Epithelial cell of esophagus (primary cell): ENCODE measurements at regions not wholly inside any gene's neighbourhood (a gene's known extent, or its start where the extent isn't known, plus 50 kb on each side); places are given as distances from the start of the nearest gene placed in this dataset.

Source experiments
- DNase-seq: peaks from one replicate; pipeline ENCODE4 v3.0.0; 2010; ENCODE audit warnings: low read depth
- H3K4me3 ChIP-seq: 2 replicates; pipeline ENCODE4 v1.5.1; 2011; ENCODE audit warnings: mild to moderate bottlenecking, low read length, control low read depth
- TF ChIP-seq, protein P1 (sequence below): IDR thresholded peaks from 2 replicates; pipeline ENCODE4 v1.5.1; 2011; ENCODE audit warnings: low read depth, mild to moderate bottlenecking, low read length, control low read depth, inconsistent platforms; ENCODE audit not compliant: insufficient read depth; ENCODE audit errors: missing control alignments

DNA sequence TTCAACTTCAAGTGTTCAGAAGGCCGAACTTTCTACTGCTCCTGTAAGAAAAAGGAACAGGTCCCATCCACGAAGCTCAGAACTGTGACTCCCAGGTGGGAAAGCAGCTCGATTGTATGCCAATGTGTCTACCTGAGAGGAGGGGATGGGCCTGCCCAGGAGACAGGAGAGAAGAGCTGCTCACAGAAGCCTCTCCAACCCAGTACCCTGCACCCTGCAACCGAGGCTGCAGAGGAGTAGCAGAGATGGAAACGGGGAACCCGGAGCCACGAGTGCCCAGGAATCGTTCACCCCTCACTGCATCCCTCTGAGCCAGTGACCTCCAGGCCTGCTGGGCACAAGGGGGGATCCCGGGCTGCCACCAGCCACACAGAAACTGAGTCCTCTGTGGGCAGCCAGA lies 86.5 kb upstream of the PRR23E start:
- no peak overlapping the region for H3K4me3 ChIP-seq
- DNase-seq = no peak
- TF ChIP-seq, protein P1, sequence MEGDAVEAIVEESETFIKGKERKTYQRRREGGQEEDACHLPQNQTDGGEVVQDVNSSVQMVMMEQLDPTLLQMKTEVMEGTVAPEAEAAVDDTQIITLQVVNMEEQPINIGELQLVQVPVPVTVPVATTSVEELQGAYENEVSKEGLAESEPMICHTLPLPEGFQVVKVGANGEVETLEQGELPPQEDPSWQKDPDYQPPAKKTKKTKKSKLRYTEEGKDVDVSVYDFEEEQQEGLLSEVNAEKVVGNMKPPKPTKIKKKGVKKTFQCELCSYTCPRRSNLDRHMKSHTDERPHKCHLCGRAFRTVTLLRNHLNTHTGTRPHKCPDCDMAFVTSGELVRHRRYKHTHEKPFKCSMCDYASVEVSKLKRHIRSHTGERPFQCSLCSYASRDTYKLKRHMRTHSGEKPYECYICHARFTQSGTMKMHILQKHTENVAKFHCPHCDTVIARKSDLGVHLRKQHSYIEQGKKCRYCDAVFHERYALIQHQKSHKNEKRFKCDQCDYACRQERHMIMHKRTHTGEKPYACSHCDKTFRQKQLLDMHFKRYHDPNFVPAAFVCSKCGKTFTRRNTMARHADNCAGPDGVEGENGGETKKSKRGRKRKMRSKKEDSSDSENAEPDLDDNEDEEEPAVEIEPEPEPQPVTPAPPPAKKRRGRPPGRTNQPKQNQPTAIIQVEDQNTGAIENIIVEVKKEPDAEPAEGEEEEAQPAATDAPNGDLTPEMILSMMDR = no peak

DNA sequence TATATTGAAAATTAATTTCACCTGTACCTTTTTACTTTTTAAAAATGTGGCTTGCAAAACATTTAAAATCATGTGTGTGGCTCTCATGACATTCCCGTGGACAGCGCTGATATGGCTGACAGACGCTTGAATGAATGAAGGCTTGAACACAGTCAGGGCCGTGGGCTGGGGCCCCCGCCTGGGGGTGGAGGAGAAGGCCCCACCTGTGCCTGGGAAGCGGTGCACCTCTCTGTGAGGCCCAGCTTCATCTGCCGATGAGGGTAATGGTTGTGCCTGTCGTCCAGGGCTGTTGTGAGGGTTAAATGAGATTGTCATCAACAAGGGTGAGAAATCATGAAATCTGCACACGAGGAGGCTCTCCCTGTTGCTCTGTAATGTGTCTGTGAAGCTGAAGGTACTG lies 85.9 kb upstream of the PRR23E start:
- no peak for DNase-seq
- TF ChIP-seq, protein P1 = no peak
- H3K4me3 ChIP-seq = no peak overlapping the region

DNA sequence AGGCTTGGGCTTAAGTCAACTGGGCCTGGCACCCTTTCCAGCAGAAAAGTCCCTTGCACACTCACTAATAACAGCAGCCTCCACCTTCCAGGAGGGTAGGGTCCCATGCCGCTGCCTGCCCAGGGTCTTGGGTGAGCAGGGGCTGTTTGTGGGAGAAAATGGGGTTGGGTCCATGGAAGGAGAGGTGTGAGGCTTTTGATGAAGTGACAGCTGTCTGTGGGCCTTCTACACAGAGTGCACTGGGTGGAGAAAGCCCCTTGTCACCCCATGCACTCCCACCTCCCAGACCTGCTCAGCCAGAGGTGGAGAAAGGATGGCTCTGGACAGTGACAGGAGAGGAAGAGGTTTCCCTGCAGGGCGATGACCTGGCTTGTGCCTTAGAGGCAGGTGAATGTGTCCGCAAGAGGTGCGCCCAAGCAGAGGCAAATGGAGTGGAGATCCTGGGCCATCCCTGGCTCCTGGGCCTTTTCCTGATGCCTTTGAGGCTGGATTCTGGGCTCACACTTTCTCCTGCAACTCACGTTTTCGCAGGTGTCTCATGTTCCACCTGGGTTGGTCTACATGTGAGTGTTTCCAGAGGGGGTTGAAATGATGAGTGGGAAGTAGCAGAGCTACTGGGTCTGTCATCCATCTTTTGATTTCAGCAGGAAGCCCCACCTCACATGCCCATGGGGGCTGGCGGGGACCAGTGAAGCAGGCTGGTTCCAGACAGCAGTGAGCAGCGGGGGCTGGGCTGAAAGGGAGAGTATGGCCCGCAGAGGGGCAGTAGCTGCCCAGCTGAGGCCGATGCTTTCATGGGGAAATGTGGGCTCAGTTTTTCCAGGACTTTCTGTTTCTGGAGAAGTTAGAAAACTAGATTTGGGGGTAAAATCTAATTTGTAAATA lies 85.2 kb upstream of the PRR23E start:
- TF ChIP-seq, protein P1 = no peak
- DNase-seq = no peak
- H3K4me3 ChIP-seq = no peak overlapping the region

DNA sequence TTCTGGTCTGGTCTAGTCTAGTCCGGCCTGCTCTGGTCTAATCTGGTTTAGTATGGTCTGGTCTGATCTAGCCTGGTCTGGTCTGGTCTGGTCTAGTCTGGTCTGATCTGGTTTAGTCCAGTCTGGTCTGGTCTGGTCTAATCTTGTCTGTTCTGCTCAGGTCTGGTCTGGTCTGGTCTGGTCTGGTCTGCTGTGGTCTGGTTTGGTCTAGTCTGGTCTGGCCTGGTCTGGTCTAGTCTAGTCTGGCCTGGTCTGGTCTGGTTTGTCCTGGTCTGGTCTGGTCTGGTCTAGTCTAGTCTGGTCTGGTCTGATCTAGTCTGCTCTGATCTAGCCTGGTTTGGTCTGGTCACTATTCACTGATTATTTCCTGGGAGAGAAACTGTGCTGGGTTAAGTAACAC lies 84.1 kb upstream of the PRR23E start:
- TF ChIP-seq, protein P1 = no peak
- H3K4me3 ChIP-seq = no peak overlapping the region
- no peak for DNase-seq

DNA sequence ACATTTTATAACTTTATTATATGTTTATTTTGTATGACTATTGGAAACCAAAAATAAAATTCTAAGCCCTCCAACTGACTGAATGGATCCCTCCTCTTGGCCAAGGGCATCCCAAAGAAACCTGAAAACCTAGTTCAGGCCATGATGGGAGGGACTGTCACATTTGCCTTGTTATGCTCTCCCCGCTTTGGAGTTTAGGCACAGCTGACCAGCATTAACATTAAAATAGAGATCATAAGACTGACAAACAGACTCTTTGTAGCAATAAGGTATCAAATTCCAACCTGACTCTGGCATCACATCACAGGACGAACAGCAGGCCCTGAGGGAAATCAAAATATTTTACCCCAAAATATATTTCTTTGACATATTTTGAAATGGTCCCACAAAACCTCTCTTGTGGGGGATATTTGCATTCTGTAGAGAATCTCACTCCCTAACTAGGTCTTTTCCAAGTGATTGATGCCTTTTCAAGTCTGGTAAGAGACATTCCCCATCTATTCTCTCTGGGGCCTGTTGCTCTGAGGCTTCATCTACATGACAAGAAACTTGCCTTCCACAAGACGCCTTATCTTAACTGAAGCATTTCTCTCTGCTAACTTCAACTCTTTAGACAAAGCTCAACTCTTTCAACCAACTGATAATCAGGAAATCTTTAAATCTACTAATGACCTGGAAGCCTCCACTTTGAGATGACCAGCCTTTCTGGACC lies 81.8 kb upstream of the PRR23E start:
- no peak overlapping the region for H3K4me3 ChIP-seq
- TF ChIP-seq, protein P1 = no peak
- no peak for DNase-seq

DNA sequence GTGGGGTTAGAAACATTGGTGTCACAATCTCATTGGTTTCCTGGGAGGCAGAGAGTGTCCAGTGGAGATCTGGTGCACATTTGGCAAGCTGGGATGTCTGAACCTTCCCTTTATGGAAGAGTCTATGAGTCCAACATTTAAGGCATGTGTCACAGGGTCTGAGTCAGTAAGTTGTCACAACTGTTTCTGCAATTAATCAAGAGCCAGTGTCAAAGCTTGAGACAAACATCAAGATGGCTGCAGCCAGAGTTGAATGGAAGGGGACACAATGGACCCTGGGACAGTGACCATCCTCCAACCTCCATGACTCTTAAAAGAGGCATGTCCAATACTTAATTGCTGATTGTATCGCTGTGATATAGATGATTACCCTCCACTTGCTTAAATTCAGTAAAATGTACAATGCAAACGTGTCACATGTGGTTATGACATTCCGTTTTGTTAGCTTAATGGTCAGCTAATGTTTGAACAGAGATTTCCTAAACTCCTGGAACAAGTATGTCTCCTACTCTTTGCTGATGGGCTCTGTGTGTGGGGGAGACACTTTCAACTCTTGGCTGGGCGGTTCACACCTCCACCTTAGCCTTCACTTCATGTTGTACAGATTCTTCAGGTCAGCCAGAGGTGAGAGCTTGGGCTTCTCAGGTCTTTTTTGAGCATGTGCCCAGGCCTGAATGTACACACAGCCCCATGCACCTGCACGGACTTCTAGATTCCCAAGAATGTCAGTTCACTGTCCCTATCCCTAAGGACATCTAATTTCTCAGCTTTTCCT lies 79.9 kb upstream of the PRR23E start:
- H3K4me3 ChIP-seq = no peak overlapping the region
- no peak for DNase-seq
- TF ChIP-seq, protein P1 = no peak
